Epithelial cell of proximal tubule (primary cell): ENCODE measurements at regions not wholly inside any gene's neighbourhood (a gene's known extent, or its start where the extent isn't known, plus 50 kb on each side); places are given as distances from the start of the nearest gene placed in this dataset.
"Not testable (repeated sequence)": the region's sequence is repeated elsewhere in the genome, so short reads cannot be mapped to it uniquely, and the experiment has no call there.

Experiments used
- DNase-seq: peaks from one replicate; pipeline ENCODE4 v3.0.0-alpha.2; 2011; ENCODE audit warnings: low read depth
- H3K4me3 ChIP-seq: 2 replicates; pipeline ENCODE4 v1.5.1; 2011; ENCODE audit warnings: low read depth, mild to moderate bottlenecking, low read length
- CTCF ChIP-seq: conservative IDR thresholded peaks from 2 replicates; pipeline ENCODE4 v1.5.1; 2012; ENCODE audit warnings: low read depth, mild to moderate bottlenecking, low read length

GRCh38 chr9:92223758-92224157 is 69.7 kb downstream of the IARS1 start:
- H3K4me3 ChIP-seq = no peak overlapping the region
- TF ChIP-seq CTCF = no peak
- no peak for DNase-seq

GRCh38 chr9:92208693-92209524 is 84.6 kb downstream of the IARS1 start:
- DNase-seq = no peak
- no peak overlapping the region for H3K4me3 ChIP-seq
- TF ChIP-seq CTCF = no peak

- H3K4me3 ChIP-seq = no peak overlapping the region
- no peak for TF ChIP-seq CTCF
- no peak for DNase-seq
Observed at GRCh38 chr9:92206488-92206887, 87.0 kb downstream of the IARS1 start.

- H3K4me3 ChIP-seq, DNase-seq: not testable (repeated sequence)
Observed at GRCh38 chr9:92203887-92204286, 88.7 kb upstream of the SPTLC1 start.

GRCh38 chr9:92198237-92198636 is 83.0 kb upstream of the SPTLC1 start:
- DNase-seq, H3K4me3 ChIP-seq: not testable (repeated sequence)

GRCh38 chr9:92196909-92197308 is 81.7 kb upstream of the SPTLC1 start:
- H3K4me3 ChIP-seq = no peak overlapping the region
- peak; percentile 6 for DNase-seq
- TF ChIP-seq CTCF = no peak

GRCh38 chr9:92196400-92196799 is 81.2 kb upstream of the SPTLC1 start:
- TF ChIP-seq CTCF = no peak
- no peak for DNase-seq
- no peak overlapping the region for H3K4me3 ChIP-seq

- TF ChIP-seq CTCF = no peak
- H3K4me3 ChIP-seq = no peak overlapping the region
- DNase-seq = no peak
Observed at GRCh38 chr9:92191801-92192200, 76.6 kb upstream of the SPTLC1 start.
